ENCODE measurements at regions not wholly inside any gene's neighbourhood (a gene's known extent, or its start where the extent isn't known, plus 50 kb on each side); places are given as distances from the start of the nearest gene placed in this dataset.

GRCh38 chr3:34890247-34890646 lies 749.1 kb upstream of the ARPP21 start (continued):
- TF ChIP-seq, protein P1, sequence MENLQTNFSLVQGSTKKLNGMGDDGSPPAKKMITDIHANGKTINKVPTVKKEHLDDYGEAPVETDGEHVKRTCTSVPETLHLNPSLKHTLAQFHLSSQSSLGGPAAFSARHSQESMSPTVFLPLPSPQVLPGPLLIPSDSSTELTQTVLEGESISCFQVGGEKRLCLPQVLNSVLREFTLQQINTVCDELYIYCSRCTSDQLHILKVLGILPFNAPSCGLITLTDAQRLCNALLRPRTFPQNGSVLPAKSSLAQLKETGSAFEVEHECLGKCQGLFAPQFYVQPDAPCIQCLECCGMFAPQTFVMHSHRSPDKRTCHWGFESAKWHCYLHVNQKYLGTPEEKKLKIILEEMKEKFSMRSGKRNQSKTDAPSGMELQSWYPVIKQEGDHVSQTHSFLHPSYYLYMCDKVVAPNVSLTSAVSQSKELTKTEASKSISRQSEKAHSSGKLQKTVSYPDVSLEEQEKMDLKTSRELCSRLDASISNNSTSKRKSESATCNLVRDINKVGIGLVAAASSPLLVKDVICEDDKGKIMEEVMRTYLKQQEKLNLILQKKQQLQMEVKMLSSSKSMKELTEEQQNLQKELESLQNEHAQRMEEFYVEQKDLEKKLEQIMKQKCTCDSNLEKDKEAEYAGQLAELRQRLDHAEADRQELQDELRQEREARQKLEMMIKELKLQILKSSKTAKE (IDR thresholded peaks at IDR 0.05; ENCODE audit: low read depth, poor library complexity, severe bottlenecking): no peak
- TF ChIP-seq ATF7 (IDR thresholded peaks at IDR 0.05; ENCODE audit: low read depth) (no peak), ZNF384 (IDR thresholded peaks at IDR 0.05; ENCODE audit: borderline replicate concordance, low read depth, low read length) (no peak), ZBTB33 (IDR thresholded peaks at IDR 0.05) (no peak), ZNF217 (IDR thresholded peaks at IDR 0.05) (no peak), CUX1 (IDR thresholded peaks at IDR 0.05; ENCODE audit: insufficient replicate concordance, low read depth, low read length) (no peak), HDGF (IDR thresholded peaks at IDR 0.05) (no peak), SREBF1 (IDR thresholded peaks at IDR 0.05; ENCODE audit: low read length) (no peak), RUNX3 (IDR thresholded peaks at IDR 0.05; ENCODE audit: low read length) (no peak)
